ENCODE measurements at regions not wholly inside any gene's neighbourhood (a gene's known extent, or its start where the extent isn't known, plus 50 kb on each side); places are given as distances from the start of the nearest gene placed in this dataset.
"Not testable (repeated sequence)": the region's sequence is repeated elsewhere in the genome, so short reads cannot be mapped to it uniquely, and the experiment has no call there.

DNA sequence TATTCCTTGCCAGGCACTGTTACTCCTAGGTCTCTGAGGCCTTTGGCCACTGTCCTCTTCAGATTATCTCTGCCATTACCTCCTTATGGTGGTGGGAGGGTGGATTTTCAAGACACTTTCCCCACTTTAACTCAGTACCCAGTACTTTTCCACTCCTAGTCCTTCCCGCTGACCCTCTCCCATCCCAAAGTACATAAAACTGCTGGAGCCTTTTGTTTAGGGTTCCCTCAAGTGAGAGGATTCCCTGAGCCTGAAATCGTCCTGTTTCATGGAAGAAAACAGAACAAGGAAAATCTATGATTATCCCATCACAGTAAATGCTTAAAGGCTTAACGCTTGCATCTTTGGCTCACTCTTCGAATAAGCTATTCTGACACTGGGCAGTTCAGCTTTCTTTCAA, 1742.5 kb upstream of the ADGRL3 start:
- H3K4me3 ChIP-seq (ENCODE audit: low read length) = no peak overlapping the region
- TF ChIP-seq, protein P1, sequence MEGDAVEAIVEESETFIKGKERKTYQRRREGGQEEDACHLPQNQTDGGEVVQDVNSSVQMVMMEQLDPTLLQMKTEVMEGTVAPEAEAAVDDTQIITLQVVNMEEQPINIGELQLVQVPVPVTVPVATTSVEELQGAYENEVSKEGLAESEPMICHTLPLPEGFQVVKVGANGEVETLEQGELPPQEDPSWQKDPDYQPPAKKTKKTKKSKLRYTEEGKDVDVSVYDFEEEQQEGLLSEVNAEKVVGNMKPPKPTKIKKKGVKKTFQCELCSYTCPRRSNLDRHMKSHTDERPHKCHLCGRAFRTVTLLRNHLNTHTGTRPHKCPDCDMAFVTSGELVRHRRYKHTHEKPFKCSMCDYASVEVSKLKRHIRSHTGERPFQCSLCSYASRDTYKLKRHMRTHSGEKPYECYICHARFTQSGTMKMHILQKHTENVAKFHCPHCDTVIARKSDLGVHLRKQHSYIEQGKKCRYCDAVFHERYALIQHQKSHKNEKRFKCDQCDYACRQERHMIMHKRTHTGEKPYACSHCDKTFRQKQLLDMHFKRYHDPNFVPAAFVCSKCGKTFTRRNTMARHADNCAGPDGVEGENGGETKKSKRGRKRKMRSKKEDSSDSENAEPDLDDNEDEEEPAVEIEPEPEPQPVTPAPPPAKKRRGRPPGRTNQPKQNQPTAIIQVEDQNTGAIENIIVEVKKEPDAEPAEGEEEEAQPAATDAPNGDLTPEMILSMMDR (IDR thresholded peaks at IDR 0.05; ENCODE audit: insufficient read depth, low read depth, low read length, missing control alignments) = no peak
- no peak for DNase-seq (ENCODE audit: low read depth)

DNA sequence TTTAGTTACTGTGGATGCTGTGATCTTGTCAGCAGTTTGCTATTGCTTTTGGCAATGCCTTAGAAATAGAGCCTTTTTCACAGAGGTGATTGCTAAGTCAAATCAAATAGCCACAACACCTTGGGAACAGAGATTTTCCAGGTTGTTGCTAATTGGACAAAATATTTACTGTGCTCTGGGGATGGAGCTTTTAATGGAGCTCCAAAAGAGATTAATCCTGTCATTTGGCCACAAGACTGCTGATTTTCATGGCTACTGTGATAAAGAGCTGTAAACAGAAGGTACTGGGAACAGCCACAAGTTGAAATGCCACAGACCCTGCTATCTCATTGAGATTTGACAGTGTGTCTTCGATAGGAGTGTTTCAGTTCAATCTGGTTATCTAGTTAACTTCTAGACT, 1715.2 kb upstream of the ADGRL3 start:
- DNase-seq (ENCODE audit: low read depth) = no peak
- no peak overlapping the region for H3K4me3 ChIP-seq (ENCODE audit: low read length)
- TF ChIP-seq, protein P1 (IDR thresholded peaks at IDR 0.05; ENCODE audit: insufficient read depth, low read depth, low read length, missing control alignments) = no peak

DNA sequence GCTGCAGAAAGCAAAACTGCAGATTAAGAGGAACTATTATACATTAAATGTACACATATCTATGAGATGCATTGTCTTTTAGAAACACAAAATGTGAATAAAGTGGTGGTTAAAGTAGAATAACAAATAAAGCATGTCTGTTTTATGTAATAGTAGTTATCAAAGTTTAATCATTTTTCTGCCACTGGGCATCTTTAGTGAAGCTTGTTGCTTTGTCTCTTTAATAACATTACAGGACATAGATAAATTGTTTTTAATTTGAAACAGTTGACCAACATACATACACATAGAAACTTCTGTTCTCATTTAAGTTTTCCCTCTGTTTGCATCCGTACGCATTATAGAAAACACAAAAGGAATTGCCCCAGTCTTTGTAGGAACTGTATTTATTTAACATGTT, 1700.0 kb upstream of the ADGRL3 start:
- DNase-seq (ENCODE audit: low read depth) = no peak
- TF ChIP-seq, protein P1 (IDR thresholded peaks at IDR 0.05; ENCODE audit: insufficient read depth, low read depth, low read length, missing control alignments) = no peak
- no peak overlapping the region for H3K4me3 ChIP-seq (ENCODE audit: low read length)

DNA sequence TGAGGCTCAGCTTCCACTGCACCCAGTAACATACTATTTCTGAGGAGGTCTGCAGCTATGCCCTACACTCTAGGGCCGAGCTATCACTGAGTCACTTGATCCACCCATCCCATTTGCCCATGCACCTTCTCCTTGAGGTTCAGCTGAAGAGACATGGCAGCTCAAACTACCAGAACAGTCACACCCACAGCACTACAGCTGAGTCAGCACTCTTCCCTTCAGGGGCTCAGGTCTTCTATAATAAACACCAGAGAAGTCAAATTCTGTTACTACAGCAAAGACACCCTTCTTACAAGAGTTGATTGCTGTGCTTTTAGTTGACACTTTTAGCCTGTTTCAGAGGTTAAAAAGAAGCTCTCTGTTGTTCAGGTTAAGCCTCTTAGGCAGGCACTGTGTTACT, 1696.4 kb upstream of the ADGRL3 start:
- H3K4me3 ChIP-seq (ENCODE audit: low read length) = no peak overlapping the region
- DNase-seq (ENCODE audit: low read depth) = no peak
- TF ChIP-seq, protein P1 (IDR thresholded peaks at IDR 0.05; ENCODE audit: insufficient read depth, low read depth, low read length, missing control alignments) = no peak

DNA sequence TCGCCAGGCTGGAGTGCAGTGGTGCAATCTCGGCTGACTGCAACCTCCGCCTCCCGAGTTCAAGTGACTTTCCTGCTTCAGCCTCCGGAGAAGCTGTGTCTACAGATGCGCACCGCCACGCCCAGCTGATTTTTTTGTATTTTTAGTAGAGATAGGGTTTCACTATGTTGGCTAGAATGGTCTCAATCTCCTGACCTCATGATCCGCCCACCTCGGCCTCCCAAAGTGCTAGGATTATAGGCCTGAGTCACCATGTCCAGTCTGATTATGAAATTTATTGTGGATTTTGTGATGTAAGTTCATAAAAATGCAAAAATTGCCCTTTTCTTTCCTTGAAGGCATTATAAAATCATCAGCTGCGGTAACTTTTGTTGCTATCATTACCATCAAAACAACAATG, 1688.3 kb upstream of the ADGRL3 start:
- DNase-seq (ENCODE audit: low read depth); H3K4me3 ChIP-seq (ENCODE audit: low read length): not testable (repeated sequence)

DNA sequence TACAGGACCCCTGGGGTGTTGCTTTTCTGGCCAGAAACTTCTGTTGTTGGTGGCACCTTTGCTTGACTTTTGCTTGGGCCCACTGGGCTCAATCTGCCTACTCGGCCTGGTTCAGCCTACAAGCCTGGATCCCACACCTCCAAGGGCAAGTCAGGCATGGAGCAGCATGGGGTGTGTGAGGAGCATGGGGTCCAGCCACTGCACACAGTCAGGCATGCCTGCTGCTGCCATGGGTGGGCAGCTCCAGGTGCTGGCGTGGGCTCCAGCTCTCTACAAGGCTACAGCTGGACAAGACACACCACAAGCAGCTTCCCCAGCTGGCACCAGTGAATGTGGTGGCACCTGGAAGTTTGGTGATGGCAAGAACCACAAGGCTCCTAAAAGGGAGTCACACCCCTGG, 1683.1 kb upstream of the ADGRL3 start:
- no peak for DNase-seq (ENCODE audit: low read depth)
- TF ChIP-seq, protein P1 (IDR thresholded peaks at IDR 0.05; ENCODE audit: insufficient read depth, low read depth, low read length, missing control alignments) = no peak
- H3K4me3 ChIP-seq (ENCODE audit: low read length) = no peak overlapping the region

DNA sequence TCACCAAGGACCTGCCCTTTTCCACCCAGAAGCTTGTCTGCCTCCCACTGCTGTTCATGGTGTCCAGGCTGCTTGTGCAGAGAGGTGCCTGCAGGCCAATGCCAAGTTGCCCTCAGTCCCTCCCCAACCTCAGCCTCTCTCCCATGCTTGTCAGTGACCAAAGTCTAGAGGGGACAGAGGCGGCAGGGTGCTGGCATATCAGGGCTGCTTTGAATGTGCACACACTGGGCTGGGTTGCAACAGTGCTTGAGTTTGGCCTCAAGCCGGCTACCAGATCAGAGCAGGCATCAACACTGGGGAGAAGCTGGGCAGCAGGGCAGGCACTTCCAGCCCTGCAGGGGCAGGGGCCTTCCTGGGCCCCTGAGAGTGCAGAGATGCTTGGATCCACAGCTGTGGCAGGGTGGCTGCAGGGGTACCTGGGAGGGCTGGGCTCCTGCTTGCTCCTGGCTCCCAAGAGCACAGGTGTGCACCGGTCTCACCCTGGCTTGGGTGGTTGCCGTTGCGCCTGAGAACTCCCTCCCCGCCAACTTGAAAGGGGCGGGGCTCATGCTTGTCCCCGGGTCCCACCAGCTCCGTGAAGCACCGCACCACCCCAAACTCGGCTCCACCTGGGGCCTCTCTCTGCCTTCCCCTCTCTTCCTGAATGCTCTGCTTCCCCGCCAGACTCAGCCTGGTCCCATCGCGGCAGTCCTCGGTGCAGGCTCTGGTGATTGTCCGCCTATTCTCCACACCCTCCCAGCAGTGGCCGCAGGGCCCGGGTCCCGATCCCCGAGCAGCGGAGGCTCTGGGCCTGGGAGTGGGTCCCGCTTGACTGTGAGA, 1681.9 kb upstream of the ADGRL3 start:
- TF ChIP-seq, protein P1 (IDR thresholded peaks at IDR 0.05; ENCODE audit: insufficient read depth, low read depth, low read length, missing control alignments) = no peak
- H3K4me3 ChIP-seq (ENCODE audit: low read length) = no peak overlapping the region
- no peak for DNase-seq (ENCODE audit: low read depth)
